ENCODE measurements at regions not wholly inside any gene's neighbourhood (a gene's known extent, or its start where the extent isn't known, plus 50 kb on each side); places are given as distances from the start of the nearest gene placed in this dataset.

DNA sequence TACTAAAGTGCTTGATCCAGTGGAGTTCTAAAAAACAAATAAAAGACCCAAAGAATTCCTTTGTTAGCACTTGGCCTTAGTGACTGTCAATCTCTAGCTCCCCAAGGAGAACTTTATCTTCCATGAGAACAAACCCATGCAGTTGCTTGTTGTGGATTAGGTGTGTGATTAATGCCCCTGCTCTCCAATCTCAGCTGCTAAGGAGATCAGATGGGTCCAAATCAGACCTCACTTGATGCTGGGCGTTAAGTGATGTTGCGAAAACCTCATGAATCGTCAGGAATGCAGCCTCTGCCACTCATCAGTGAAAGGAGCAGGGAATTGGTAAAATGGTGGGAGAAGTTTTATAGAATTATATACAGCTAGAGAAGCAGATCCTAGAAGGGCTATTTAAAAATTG, 133.7 kb downstream of the DMAC1 start:
- Histone ChIP-seq H4K20me1 (replicated peaks in 1 of 2; ENCODE audit: control insufficient read depth in 1 of 2, insufficient read depth in 2 of 2, low read length in 2 of 2) (no peaks in the 10 kb centered on the region), H2AFZ (ENCODE audit: low read length) (no peak overlapping the region; the same call in 1 of the 2 replicates), H3K79me2 (ENCODE audit: control insufficient read depth in 1 of 2, insufficient read depth in 2 of 2, low read length in 2 of 2) (no peaks in the 10 kb centered on the region), H3K4me3 (ENCODE audit: extremely low read depth in 1 of 4, insufficient read depth in 2 of 4, low read depth in 3 of 4, low read length in 4 of 4) (no peak overlapping the region), H3K23me2 (ENCODE audit: low read depth, low read length) (no peaks in the 10 kb centered on the region), H3K9ac (replicated peaks in 1 of 4; ENCODE audit: extremely low read depth in 1 of 4, low read depth in 3 of 4, low read length in 3 of 4) (no peak overlapping the region), H2BK120ac (replicated peaks; ENCODE audit: low read depth, low read length) (no peak overlapping the region), H2BK5ac (ENCODE audit: low read depth, low read length) (no peak overlapping the region), H3K27ac (ENCODE audit: low read depth, low read length) (no peak overlapping the region), H2BK15ac (ENCODE audit: low read length) (no peak overlapping the region), H3K27me3 (replicated peaks in 1 of 4; ENCODE audit: control insufficient read depth in 3 of 4, extremely low read depth in 1 of 4, insufficient read depth in 3 of 4, low read length in 3 of 4) (no peaks in the 10 kb centered on the region), H2BK20ac (ENCODE audit: low read length) (no peak overlapping the region), H3K4ac (replicated peaks; ENCODE audit: insufficient read length, low read depth, low read length) (no peak overlapping the region), H3K18ac (ENCODE audit: extremely low read depth, low read length) (no peak overlapping the region), H3K14ac (ENCODE audit: insufficient read length) (no peak overlapping the region), H4K5ac (ENCODE audit: insufficient read length, low read depth, low read length) (no peak overlapping the region), H2AK5ac (ENCODE audit: low read depth, low read length) (no peak overlapping the region), H3K56ac (replicated peaks; ENCODE audit: insufficient read length, low read depth, low read length) (no peak overlapping the region), H3K9me3 (ENCODE audit: insufficient read depth in 2 of 2, low read depth in 1 of 2, low read length in 1 of 2) (no peaks in the 10 kb centered on the region), H3K4me1 (replicated peaks in 1 of 4; ENCODE audit: control insufficient read depth in 3 of 4, insufficient read depth in 4 of 4, low read length in 3 of 4) (peaks cover 0 to 2% (median 0%) of the 10 kb centered on the region in 4 experiments; a peak in 1 of 7 replicates), H4K91ac (replicated peaks; ENCODE audit: insufficient read length, low read length) (no peak overlapping the region), H3K4me2 (ENCODE audit: insufficient read depth in 1 of 2, low read depth in 2 of 2, low read length in 2 of 2) (no peak overlapping the region; a peak in 1 of 4 replicates), H2BK12ac (ENCODE audit: low read depth, low read length) (no peak overlapping the region), H4K8ac (ENCODE audit: extremely low read depth, insufficient read depth, low read length) (no peak overlapping the region), H3K79me1 (ENCODE audit: low read depth, low read length) (no peaks in the 10 kb centered on the region), H3K23ac (ENCODE audit: insufficient read length) (no peak overlapping the region), H3K36me3 (ENCODE audit: control insufficient read depth in 2 of 4, insufficient read depth in 4 of 4, low read length in 3 of 4) (no peaks in the 10 kb centered on the region)
- DNase-seq (ENCODE audit: low read depth in 1 of 2, low spot score in 2 of 2) (no peak), FAIRE-seq (peak; percentile 28)
- ChIA-PET POLR2A (ENCODE audit: partially characterized antibody) (no interaction called here), CTCF (ENCODE audit: partially characterized antibody) (interaction anchor here (0.9 to 1.5 kb wide), 5 partner anchors 8 to 74 kb away, joined by 3 to 6 read pairs (median 3); no protein-coding TSS in a partner anchor)
- no peak for TF ChIP-seq ASH2L (IDR thresholded peaks at IDR 0.05; ENCODE audit: low read length)
- no peak for TF ChIP-seq SIX5 (IDR thresholded peaks at IDR 0.05; ENCODE audit: low read depth, low read length)
- no peak for TF ChIP-seq POU5F1 (IDR thresholded peaks at IDR 0.05; ENCODE audit: low read depth, low read length)
- 0 out of 2 replicates have a peak, but pooled peaks have one; percentile 3 for TF ChIP-seq TEAD4 (IDR thresholded peaks at IDR 0.05; ENCODE audit: low read depth, low read length)
- TF ChIP-seq YY1 (IDR thresholded peaks at IDR 0.05; ENCODE audit: low read depth, low read length): no peak
- peak; percentile 72 for TF ChIP-seq CEBPB (IDR thresholded peaks at IDR 0.05; ENCODE audit: low read depth, low read length)
- WGBS, 2 experiments (ENCODE audit: extremely low coverage in 1 of 2, insufficient coverage in 1 of 2, insufficient read length in 1 of 2, insufficient replicate concordance in 2 of 2, low coverage in 1 of 2, low lambda C conversion rate in 2 of 2, missing lambda C conversion rate in 1 of 2): 86% methylated on average over 3 of the region's 3 CpGs; no CpG with 5 or more reads in 1 of the 2 experiments

All from H1 (cell line).